HG03457 (cell line): ENCODE measurements at regions not wholly inside any gene's neighbourhood (a gene's known extent, or its start where the extent isn't known, plus 50 kb on each side); places are given as distances from the start of the nearest gene placed in this dataset.

ENCODE experiments used
- ATAC-seq: cut with Tn5 transposase; IDR thresholded peaks from one replicate; pipeline ENCODE4 v1.9.1; 2021; ENCODE audit warnings: moderate number of reproducible peaks; ENCODE audit not compliant: unreplicated experiment

- no peak for ATAC-seq
These were observed 568.3 kb upstream of the ADGRL2 start for GRCh38 chr1:81232420-81232819.

- no peak for ATAC-seq
These were observed 569.0 kb upstream of the ADGRL2 start for GRCh38 chr1:81231729-81232038.

DNA sequence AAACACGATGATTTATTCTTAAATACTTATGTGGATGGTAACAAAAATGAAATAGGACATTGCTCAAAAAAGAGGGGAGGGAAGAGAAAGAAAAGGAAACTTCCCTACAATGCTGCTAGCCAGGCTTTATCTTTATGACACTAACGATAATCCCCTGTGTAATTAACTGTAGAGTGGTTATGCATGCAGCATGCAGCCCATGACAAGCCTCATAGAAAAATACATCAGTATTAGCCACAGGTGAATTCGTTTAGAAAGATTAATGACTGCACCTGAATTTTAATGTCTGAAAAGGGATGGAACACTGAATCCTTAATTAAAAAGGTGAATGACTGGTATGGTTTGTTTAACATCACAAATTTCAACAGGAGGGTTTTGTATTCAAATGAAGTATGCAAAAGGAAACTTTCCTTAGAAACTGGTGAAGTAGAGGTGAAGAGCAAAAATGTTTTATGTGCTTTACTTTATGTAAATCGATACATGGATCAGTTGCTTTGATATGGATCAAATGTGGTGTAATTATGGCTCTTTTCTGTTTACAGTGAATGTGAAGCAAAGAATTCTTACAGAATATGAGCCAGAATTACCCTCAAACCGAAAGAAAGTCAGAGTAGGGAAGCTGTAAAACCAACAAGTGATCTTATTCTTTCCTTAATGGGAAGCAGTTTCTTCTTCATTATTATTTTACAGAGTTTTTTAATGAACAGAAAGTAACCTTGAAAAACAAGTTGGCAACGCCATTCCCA lies 569.6 kb upstream of the ADGRL2 start:
- no peak for ATAC-seq

GRCh38 chr1:81228926-81229325 lies 571.8 kb upstream of the ADGRL2 start:
- ATAC-seq: no peak

DNA sequence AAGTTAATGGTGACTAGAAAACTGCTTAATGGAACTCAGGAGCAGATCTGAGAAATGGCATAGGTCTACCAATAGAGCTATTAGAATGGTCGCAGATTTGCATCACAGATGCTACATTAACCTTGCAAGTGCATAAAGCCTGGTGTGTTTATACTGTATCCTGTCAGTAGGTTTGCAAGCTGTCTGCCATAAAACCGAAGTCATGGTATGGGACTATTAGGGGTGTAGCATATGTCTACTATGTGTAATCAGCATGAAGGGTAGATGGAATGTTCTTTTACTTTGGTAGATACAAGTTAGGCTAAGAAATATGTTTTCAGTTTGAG lies 574.2 kb upstream of the ADGRL2 start:
- peak; percentile 33 for ATAC-seq

- peak; percentile 85 for ATAC-seq
These were observed 574.7 kb upstream of the ADGRL2 start for GRCh38 chr1:81225789-81226602.

DNA sequence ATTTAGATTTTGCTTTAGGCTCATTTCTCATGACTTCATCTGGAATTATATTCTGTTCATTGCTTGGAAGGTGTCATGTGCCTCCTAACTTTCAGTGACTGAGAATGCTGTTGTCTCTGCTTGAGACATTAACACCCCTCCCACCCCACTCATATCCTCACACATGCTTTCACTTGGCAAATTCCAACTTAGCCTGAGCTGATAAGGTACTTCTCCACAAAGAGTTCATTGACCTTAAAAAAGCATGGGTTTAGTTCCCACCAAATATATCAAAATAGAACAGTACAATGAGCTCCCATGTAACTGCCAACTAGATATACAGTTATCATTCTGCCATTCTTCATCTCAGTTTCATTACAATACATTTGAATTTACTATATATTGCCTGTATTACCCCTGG lies 576.5 kb upstream of the ADGRL2 start:
- no peak for ATAC-seq

GRCh38 chr1:81221564-81221963 lies 579.2 kb upstream of the ADGRL2 start:
- ATAC-seq: no peak

DNA sequence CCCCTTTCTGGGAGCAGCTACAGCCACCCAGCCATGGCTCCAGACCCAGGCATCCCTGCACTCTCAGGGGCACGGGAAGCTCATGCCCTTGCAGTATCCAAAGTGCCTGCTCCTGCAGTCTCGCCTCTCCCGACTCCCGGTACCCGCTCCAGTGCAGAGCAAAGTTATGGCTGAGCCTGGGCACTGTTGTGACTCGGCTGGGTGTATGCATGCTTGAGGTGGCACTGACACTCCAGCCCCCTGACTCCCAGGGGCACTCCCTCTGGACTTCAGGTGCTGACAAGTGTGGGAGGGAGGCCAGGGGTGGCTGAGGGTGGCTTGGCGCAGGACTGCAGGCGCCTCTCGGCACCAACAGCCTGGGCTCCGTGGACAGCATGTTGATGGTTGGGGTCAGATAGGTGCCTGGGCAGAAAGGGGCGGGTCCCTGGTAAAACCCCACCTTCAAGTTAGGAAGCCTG lies 580.1 kb upstream of the ADGRL2 start:
- ATAC-seq: no peak

- ATAC-seq: no peak
These were observed 583.7 kb upstream of the ADGRL2 start for GRCh38 chr1:81217058-81217457.

- ATAC-seq: no peak
These were observed 587.5 kb upstream of the ADGRL2 start for GRCh38 chr1:81213279-81213678.

GRCh38 chr1:81209461-81209860 lies 591.3 kb upstream of the ADGRL2 start:
- ATAC-seq: no peak

GRCh38 chr1:81208441-81208840 lies 592.3 kb upstream of the ADGRL2 start:
- no peak for ATAC-seq

GRCh38 chr1:81205956-81206355 lies 594.8 kb upstream of the ADGRL2 start:
- ATAC-seq: no peak

- ATAC-seq: no peak
These were observed 599.0 kb upstream of the ADGRL2 start for GRCh38 chr1:81201779-81202178.

DNA sequence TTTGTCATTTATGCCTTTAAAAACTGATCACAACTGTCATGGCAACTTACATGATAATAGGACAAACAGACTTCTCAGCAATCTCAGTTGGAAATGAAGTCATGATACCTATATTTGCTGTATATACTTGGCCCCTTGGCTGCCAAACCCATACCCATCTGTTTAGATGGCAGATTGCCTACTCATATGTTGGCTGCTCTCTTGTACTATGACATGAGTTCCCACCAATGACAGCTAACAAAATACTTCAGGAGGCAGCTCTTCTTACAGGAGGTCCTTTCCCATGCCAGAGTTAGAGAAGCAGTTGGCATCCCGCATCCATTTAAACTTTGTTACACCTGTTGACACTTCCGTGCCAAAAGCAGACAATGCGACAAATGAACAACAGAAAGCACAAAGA lies 603.1 kb upstream of the ADGRL2 start:
- ATAC-seq: no peak

DNA sequence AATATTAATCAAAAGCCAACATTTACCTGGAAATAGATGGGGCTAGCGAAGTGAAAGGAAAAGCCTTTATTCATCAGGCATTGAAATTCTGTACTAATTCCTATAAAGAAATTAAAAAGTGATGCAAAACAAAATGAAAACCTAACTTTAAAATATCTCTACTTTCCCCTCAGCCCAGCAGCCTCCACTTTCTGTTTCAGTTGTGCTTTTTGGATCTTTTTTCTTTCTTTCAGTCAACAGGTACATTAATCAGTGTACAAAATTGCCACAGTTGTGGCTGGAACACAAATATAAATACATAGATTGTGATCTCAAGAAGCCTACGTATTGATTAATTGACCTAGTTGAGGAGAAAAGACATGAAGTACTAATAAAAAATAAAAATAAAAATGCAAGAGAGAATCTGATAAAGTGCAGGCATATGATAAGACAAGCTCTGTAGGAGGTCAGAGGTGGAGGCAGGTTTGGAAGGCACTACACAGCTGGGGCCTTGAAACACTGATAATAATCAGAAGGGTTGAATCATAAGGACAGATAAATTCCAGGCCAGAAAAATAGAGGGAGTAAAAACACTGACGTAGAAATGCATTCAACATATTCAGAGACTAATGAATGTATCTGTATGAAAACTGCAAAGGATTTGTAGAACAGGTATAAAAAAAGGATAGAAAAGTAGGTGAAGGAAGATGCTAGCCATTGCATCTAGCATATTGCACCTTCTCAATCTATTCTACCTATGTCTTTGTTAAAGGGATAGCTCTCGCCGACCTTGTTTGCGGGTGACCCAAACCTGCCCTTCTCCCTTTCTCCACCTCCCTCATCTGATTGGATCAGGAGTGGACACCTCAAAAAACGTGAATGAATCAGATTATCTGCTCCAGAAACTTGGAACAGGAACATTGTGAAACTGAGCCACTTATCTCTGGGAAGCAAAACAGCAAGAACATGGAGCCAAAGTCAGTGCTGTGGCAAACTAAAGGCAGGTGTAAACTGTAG lies 607.8 kb upstream of the ADGRL2 start:
- no peak for ATAC-seq

- no peak for ATAC-seq
These were observed 610.7 kb upstream of the ADGRL2 start for GRCh38 chr1:81190003-81190402.

DNA sequence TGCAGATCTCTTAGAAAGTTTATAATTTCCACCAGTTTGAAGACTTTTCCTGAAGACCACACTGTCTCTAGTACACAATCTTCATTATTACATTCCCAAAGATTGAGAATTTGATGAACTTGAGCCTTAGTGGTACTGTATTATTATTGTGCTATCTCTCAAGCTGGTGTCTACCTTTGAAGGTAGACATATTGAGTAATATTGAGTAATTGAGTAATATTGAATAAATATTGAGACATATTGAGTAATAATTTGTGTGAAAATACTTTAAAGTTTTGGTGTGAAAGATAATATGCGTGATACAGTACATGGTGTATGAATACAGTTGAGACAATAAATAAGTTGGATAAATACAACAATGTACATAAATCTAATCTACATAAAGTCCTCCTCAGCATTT lies 613.1 kb upstream of the ADGRL2 start:
- no peak for ATAC-seq

- ATAC-seq: no peak
These were observed 614.5 kb upstream of the ADGRL2 start for GRCh38 chr1:81186261-81186660.

GRCh38 chr1:81183553-81183952 lies 617.2 kb upstream of the ADGRL2 start:
- no peak for ATAC-seq
